IMR-90 (cell line): ENCODE measurements at regions not wholly inside any gene's neighbourhood (a gene's known extent, or its start where the extent isn't known, plus 50 kb on each side); places are given as distances from the start of the nearest gene placed in this dataset.

Experiments used
- ATAC-seq: fragments of 200-7000 bp; cut with Tn5 transposase; 2 replicates; pipeline ENCODE4 v1.9.1; 2020; ENCODE audit warnings: low read depth, mild to moderate bottlenecking, moderate library complexity
- BruUV-seq: library from RNA; stranded (reverse); fragments of 400-500 nt; replicated peaks from 2 replicates; lab custom pipeline; 2021; lab: Mats Ljungman, UMichigan
- CTCF ChIA-PET: fragments of 300-600 bp; formaldehyde crosslinking; extraction: SDS; loops from one replicate; lab custom pipeline; 2021; ENCODE audit warnings: antibody characterized with exemption; lab: Yijun Ruan, JAX
- POLR2A ChIA-PET: fragments of 300-600 bp; sonication (Branson Sonifier 250); formaldehyde crosslinking; loops from one replicate; lab custom pipeline; 2022; ENCODE audit warnings: antibody characterized with exemption; ENCODE audit not compliant: unreplicated experiment; lab: Charles Lee
- DNase-seq: peaks from one replicate; pipeline ENCODE4 v3.0.0; 2013
- H2AFZ ChIP-seq: replicated peaks from 2 replicates; pipeline ENCODE3; 2013; ENCODE audit warnings: low read length, mild to moderate bottlenecking; ENCODE audit not compliant: poor library complexity
- H2AK5ac ChIP-seq: 2 replicates; pipeline ENCODE4 v1.6.1; 2013; ENCODE audit warnings: low read depth, low read length, inconsistent platforms
- H2AK9ac ChIP-seq: replicated peaks from 2 replicates; pipeline ENCODE3; 2013; ENCODE audit warnings: mild to moderate bottlenecking, low read depth, low read length, moderate library complexity; ENCODE audit not compliant: poor library complexity
- H2BK120ac ChIP-seq: 2 replicates; pipeline ENCODE4 v1.6.1; 2013; ENCODE audit warnings: low read depth, low read length, inconsistent platforms
- H2BK15ac ChIP-seq: 3 replicates; pipeline ENCODE4 v1.6.1; 2013; ENCODE audit warnings: low read depth, low read length, inconsistent platforms
- H2BK20ac ChIP-seq: 2 replicates; pipeline ENCODE4 v1.6.1; 2013; ENCODE audit warnings: low read depth, mild to moderate bottlenecking, inconsistent platforms, low read length, moderate library complexity
- H2BK5ac ChIP-seq: 2 replicates; pipeline ENCODE4 v1.6.1; 2013; ENCODE audit warnings: mild to moderate bottlenecking, low read depth, low read length, inconsistent platforms; ENCODE audit not compliant: poor library complexity, severe bottlenecking
- H3K14ac ChIP-seq: replicated peaks from 2 replicates; pipeline ENCODE4 v1.6.1; 2013; ENCODE audit warnings: low read depth, low read length, inconsistent platforms
- H3K18ac ChIP-seq: 2 replicates; pipeline ENCODE4 v1.6.1; 2013; ENCODE audit warnings: low read depth, low read length, control low read depth
- H3K23ac ChIP-seq: 2 replicates; pipeline ENCODE4 v1.6.1; 2013; ENCODE audit warnings: low read depth, low read length, inconsistent platforms
- H3K27ac ChIP-seq: 2 replicates; pipeline ENCODE4 v1.5.1; 2013; ENCODE audit warnings: mild to moderate bottlenecking, control low read depth, low read length; ENCODE audit not compliant: insufficient read depth
- H3K27me3 ChIP-seq: 2 replicates; pipeline ENCODE4 v1.6.1; 2013; ENCODE audit warnings: low read length; ENCODE audit not compliant: control insufficient read depth, insufficient read depth
- H3K36me3 ChIP-seq: 2 replicates; pipeline ENCODE4 v1.6.1; 2013; ENCODE audit warnings: low read length, mixed read lengths; ENCODE audit not compliant: control insufficient read depth, insufficient read depth
- H3K4ac ChIP-seq: 2 replicates; pipeline ENCODE4 v1.6.1; 2013; ENCODE audit warnings: low read depth, low read length, inconsistent platforms
- H3K4me1 ChIP-seq: 2 replicates; pipeline ENCODE4 v1.6.1; 2013; ENCODE audit warnings: low read length, mixed read lengths; ENCODE audit not compliant: control insufficient read depth, insufficient read depth
- H3K4me2 ChIP-seq: 2 replicates; pipeline ENCODE4 v1.6.1; 2013; ENCODE audit warnings: low read depth, mild to moderate bottlenecking, control low read depth, low read length, moderate library complexity
- H3K4me3 ChIP-seq: 2 replicates; pipeline ENCODE4 v1.5.1; 2013; ENCODE audit warnings: low read depth, mild to moderate bottlenecking, control low read depth, low read length, moderate library complexity; ENCODE audit not compliant: insufficient read depth
- H3K56ac ChIP-seq: 2 replicates; pipeline ENCODE4 v1.6.1; 2013; ENCODE audit warnings: low read length, inconsistent platforms; ENCODE audit not compliant: insufficient read depth; ENCODE audit errors: extremely low read depth
- H3K79me1 ChIP-seq, 2 experiments: 2 replicates each; pipeline ENCODE4 v1.6.1; 2013; ENCODE audit warnings: low read length in 2 of 2, inconsistent platforms in 1 of 2, low read depth in 1 of 2
- H3K9ac ChIP-seq: 2 replicates; pipeline ENCODE4 v1.6.1; 2013; ENCODE audit warnings: low read depth, low read length, control low read depth
- H3K9me1 ChIP-seq: 2 replicates; pipeline ENCODE4 v1.6.1; 2013; ENCODE audit warnings: low read length, inconsistent platforms; ENCODE audit not compliant: insufficient read depth
- H3K9me3 ChIP-seq: 2 replicates; pipeline ENCODE4 v1.6.1; 2013; ENCODE audit warnings: low read length; ENCODE audit not compliant: control insufficient read depth, insufficient read depth
- H4K20me1 ChIP-seq: 2 replicates; pipeline ENCODE4 v1.6.1; 2013; ENCODE audit warnings: low read length, inconsistent platforms; ENCODE audit not compliant: insufficient read depth
- H4K5ac ChIP-seq: 2 replicates; pipeline ENCODE4 v1.6.1; 2013; ENCODE audit warnings: mild to moderate bottlenecking, low read depth, low read length, control low read depth
- H4K8ac ChIP-seq, 2 experiments: 2 replicates each; pipeline ENCODE4 v1.6.1; 2013; ENCODE audit warnings: low read depth in 2 of 2, low read length in 2 of 2, control low read depth in 1 of 2, inconsistent platforms in 1 of 2
- H4K91ac ChIP-seq: 2 replicates; pipeline ENCODE4 v1.6.1; 2013; ENCODE audit warnings: low read depth, low read length, inconsistent platforms; ENCODE audit not compliant: insufficient read depth
- BHLHE40 ChIP-seq: fragments of 150-350 bp; IDR thresholded peaks from 2 replicates; pipeline ENCODE4 v1.6.1; 2016; ENCODE audit warnings: mild to moderate bottlenecking, low read depth, low read length
- CHD1 ChIP-seq: IDR thresholded peaks from 2 replicates; pipeline ENCODE4 v1.6.1; 2012; ENCODE audit warnings: low read depth, low read length, improper control_type of control experiment
- CTCF ChIP-seq: conservative IDR thresholded peaks from 2 replicates; pipeline ENCODE4 v1.5.1; 2012; ENCODE audit warnings: mild to moderate bottlenecking, low read depth, low read length, improper control_type of control experiment
- FOS ChIP-seq: fragments of 150-350 bp; IDR thresholded peaks from 2 replicates; pipeline ENCODE4 v1.6.1; 2016; ENCODE audit warnings: low read depth, low read length
- MAZ ChIP-seq: IDR thresholded peaks from 2 replicates; pipeline ENCODE4 v1.6.1; 2012; ENCODE audit warnings: low read depth, mild to moderate bottlenecking, low read length, improper control_type of control experiment, moderate library complexity, borderline replicate concordance
- MXI1 ChIP-seq: IDR thresholded peaks from 2 replicates; pipeline ENCODE4 v1.6.1; 2012; ENCODE audit warnings: low read depth, mild to moderate bottlenecking, low read length, moderate library complexity, borderline replicate concordance
- POLR2A ChIP-seq: IDR thresholded peaks from 2 replicates; pipeline ENCODE4 v1.6.1; 2012; ENCODE audit warnings: mild to moderate bottlenecking, low read depth, low read length
- WGBS, 2 experiments: methylation state at CpG; one replicate each; pipeline versions ENCODE4 v1.1.5 to v1.1.7; 2013; ENCODE audit warnings: missing lambda C conversion rate in 2 of 2; ENCODE audit not compliant: insufficient read length in 1 of 2; ENCODE audit errors: extremely low coverage in 2 of 2; 5-methylcytosine and 5-hydroxymethylcytosine counted together
- dilution Hi-C: fragments of 300-500 bp; cut with HindIII; formaldehyde crosslinking; loops from one replicate; pipeline ENCODE4 v1.14.3; 2018; ENCODE audit warnings: low sequenced_read_pairs; ENCODE audit not compliant: unreplicated experiment
- in situ Hi-C: fragments of 300-500 bp; cut with MboI; formaldehyde crosslinking; loops from 3 replicates; pipeline ENCODE4 v1.14.3; 2019; ENCODE audit warnings: low sequenced_read_pairs, inconsistent platforms, mixed read lengths
- intact Hi-C: fragments of 100-400 bp; cut with micrococcal nuclease; formaldehyde crosslinking; loops from 2 replicates; pipeline ENCODE4 v1.10.0; 2022

- H2BK120ac ChIP-seq: no peak overlapping the region
- no peaks in the 10 kb centered on the region for H3K79me1 ChIP-seq
- no peak overlapping the region for H3K18ac ChIP-seq
- TF ChIP-seq BHLHE40: no peak
- no peak for TF ChIP-seq FOS
- TF ChIP-seq CHD1: no peak
- no peak for TF ChIP-seq POLR2A
- no peak for TF ChIP-seq MXI1
- no peak for TF ChIP-seq CTCF
- no peak for TF ChIP-seq MAZ
- H3K36me3 ChIP-seq: no peaks in the 10 kb centered on the region
- no peak overlapping the region for H3K27ac ChIP-seq
- H2BK5ac ChIP-seq: no peak overlapping the region
- ATAC-seq (no peak), DNase-seq (no peak)
- no peak overlapping the region for H3K4me2 ChIP-seq
- no peaks in the 10 kb centered on the region for H3K9me3 ChIP-seq
- intact Hi-C loops (no loop called here), in situ Hi-C loops (no loop called here), dilution Hi-C loops (no loop called here)
- POLR2A ChIA-PET: no interaction called here
- H4K5ac ChIP-seq: no peak overlapping the region
- H4K91ac ChIP-seq: no peak overlapping the region
- no peak overlapping the region for H2AK9ac ChIP-seq
- no peak overlapping the region for H3K9ac ChIP-seq
- no peak overlapping the region for H2AFZ ChIP-seq
- no peak overlapping the region for H3K56ac ChIP-seq
- H3K4me3 ChIP-seq: no peak overlapping the region
- H3K9me1 ChIP-seq: no peaks in the 10 kb centered on the region
- no peak overlapping the region for H4K8ac ChIP-seq
- H3K23ac ChIP-seq: no peak overlapping the region
- peaks cover 9% of the 10 kb centered on the region for H3K4me1 ChIP-seq
- no TSS peak for BruUV-seq
- H3K4ac ChIP-seq: no peak overlapping the region
- H2BK15ac ChIP-seq: no peak overlapping the region
- H4K20me1 ChIP-seq: no peaks in the 10 kb centered on the region
- no peaks in the 10 kb centered on the region for H3K27me3 ChIP-seq
- H3K14ac ChIP-seq: no peak overlapping the region
- H2BK20ac ChIP-seq: no peak overlapping the region
- CTCF ChIA-PET: no interaction called here
- no CpG with 5 or more reads among the region's 1 CpG for WGBS, 2 experiments
- no peak overlapping the region for H2AK5ac ChIP-seq
Measured at GRCh38 chr15:81534124-81534523, 160.1 kb upstream of the TMC3 start.
